Liver (tissue), 2 donors: ENCODE measurements at regions not wholly inside any gene's neighbourhood (a gene's known extent, or its start where the extent isn't known, plus 50 kb on each side); places are given as distances from the start of the nearest gene placed in this dataset.

ENCODE experiments used
- YY1 ChIP-seq: IDR thresholded peaks from 2 replicates; pipeline ENCODE4 v1.6.1; 2016; ENCODE audit warnings: antibody characterized with exemption, mild to moderate bottlenecking
- TF ChIP-seq, protein P1 (sequence below): fragments of 150-350 bp; IDR thresholded peaks from 2 replicates; pipeline ENCODE4 v1.5.1; 2017; ENCODE audit warnings: improper control_type of control experiment, low read depth, low read length; ENCODE audit not compliant: missing input control
- TF ChIP-seq, protein P2 (sequence below): IDR thresholded peaks from 2 replicates; pipeline ENCODE4 v1.6.1; 2016; ENCODE audit warnings: antibody characterized with exemption
- donor health status: healthy.

DNA sequence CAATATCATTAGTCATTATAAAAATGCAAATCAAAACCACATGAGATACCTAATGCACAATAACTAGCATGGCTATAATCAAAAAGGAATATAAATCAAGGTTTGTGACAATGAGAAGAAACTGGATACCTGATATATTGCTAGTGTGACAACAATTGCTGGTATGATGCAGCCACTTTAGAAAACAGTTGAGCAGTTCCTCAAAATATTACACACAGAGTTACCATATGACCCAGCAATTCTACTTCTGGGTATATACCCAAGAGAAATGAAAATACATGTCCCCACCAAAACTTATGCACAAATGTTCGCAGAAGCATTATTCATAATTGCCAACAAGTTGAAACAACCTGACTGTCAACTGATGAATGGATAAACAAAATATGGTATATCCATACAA, 339.7 kb upstream of the POU5F2 start:
- TF ChIP-seq, protein P1, sequence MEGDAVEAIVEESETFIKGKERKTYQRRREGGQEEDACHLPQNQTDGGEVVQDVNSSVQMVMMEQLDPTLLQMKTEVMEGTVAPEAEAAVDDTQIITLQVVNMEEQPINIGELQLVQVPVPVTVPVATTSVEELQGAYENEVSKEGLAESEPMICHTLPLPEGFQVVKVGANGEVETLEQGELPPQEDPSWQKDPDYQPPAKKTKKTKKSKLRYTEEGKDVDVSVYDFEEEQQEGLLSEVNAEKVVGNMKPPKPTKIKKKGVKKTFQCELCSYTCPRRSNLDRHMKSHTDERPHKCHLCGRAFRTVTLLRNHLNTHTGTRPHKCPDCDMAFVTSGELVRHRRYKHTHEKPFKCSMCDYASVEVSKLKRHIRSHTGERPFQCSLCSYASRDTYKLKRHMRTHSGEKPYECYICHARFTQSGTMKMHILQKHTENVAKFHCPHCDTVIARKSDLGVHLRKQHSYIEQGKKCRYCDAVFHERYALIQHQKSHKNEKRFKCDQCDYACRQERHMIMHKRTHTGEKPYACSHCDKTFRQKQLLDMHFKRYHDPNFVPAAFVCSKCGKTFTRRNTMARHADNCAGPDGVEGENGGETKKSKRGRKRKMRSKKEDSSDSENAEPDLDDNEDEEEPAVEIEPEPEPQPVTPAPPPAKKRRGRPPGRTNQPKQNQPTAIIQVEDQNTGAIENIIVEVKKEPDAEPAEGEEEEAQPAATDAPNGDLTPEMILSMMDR, result no peak
- TF ChIP-seq YY1, result no peak
- TF ChIP-seq, protein P2, sequence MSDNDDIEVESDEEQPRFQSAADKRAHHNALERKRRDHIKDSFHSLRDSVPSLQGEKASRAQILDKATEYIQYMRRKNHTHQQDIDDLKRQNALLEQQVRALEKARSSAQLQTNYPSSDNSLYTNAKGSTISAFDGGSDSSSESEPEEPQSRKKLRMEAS, result no peak
